Astrocyte (in vitro differentiated cells and primary cell): ENCODE measurements at regions not wholly inside any gene's neighbourhood (a gene's known extent, or its start where the extent isn't known, plus 50 kb on each side); places are given as distances from the start of the nearest gene placed in this dataset.

Source experiments
- EZH2 ChIP-seq: IDR thresholded peaks from 2 replicates; pipeline ENCODE4 v1.6.1; 2012; ENCODE audit warnings: mild to moderate bottlenecking, low read length, inconsistent platforms; ENCODE audit not compliant: insufficient read depth
- TF ChIP-seq, protein P1 (sequence below): IDR thresholded peaks from 2 replicates; pipeline ENCODE4 v1.5.1; 2011; ENCODE audit warnings: low read depth, mild to moderate bottlenecking, inconsistent platforms, low read length, moderate library complexity; ENCODE audit not compliant: insufficient read depth

DNA sequence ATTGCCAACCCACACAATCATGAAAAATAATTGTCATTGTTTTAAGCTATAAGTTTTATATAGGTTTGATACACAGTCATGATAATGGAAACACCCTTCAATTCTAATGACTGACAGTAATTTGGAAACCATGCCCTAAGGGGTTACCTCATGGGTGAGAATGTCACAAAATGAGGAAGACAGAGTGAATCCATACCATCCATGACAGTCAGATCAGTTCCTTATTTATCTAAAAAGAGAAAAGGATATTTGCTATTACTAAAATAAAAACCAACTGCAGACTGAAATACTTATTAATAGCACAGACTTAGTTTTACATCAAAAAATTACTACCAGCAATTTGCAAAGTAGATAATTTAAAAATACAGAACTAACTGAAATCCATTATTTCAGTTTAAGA, 437.8 kb downstream of the UTRN start:
- TF ChIP-seq, protein P1, sequence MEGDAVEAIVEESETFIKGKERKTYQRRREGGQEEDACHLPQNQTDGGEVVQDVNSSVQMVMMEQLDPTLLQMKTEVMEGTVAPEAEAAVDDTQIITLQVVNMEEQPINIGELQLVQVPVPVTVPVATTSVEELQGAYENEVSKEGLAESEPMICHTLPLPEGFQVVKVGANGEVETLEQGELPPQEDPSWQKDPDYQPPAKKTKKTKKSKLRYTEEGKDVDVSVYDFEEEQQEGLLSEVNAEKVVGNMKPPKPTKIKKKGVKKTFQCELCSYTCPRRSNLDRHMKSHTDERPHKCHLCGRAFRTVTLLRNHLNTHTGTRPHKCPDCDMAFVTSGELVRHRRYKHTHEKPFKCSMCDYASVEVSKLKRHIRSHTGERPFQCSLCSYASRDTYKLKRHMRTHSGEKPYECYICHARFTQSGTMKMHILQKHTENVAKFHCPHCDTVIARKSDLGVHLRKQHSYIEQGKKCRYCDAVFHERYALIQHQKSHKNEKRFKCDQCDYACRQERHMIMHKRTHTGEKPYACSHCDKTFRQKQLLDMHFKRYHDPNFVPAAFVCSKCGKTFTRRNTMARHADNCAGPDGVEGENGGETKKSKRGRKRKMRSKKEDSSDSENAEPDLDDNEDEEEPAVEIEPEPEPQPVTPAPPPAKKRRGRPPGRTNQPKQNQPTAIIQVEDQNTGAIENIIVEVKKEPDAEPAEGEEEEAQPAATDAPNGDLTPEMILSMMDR = no peak
- no peak for TF ChIP-seq EZH2
